Prostate gland (tissue), 2 donors: ENCODE measurements at regions not wholly inside any gene's neighbourhood (a gene's known extent, or its start where the extent isn't known, plus 50 kb on each side); places are given as distances from the start of the nearest gene placed in this dataset.

Experiments
- CTCF ChIP-seq, 4 experiments: fragments of 200-600 bp in 2 of 4; fragments of 450-650 bp in 2 of 4; sonication (generic) in 2 of 4; IDR thresholded peaks; 1 replicate in 3 of 4; 2 replicates in 1 of 4; pipeline ENCODE4 v1.5.1; 2016 to 2019; ENCODE audit warnings: antibody characterized with exemption in 4 of 4, mild to moderate bottlenecking in 2 of 4, moderate library complexity in 2 of 4
- POLR2AphosphoS5 ChIP-seq: sonication (generic); formaldehyde crosslinking; IDR thresholded peaks from one replicate; pipeline ENCODE4 v1.6.1; 2017; ENCODE audit warnings: antibody characterized with exemption

DNA sequence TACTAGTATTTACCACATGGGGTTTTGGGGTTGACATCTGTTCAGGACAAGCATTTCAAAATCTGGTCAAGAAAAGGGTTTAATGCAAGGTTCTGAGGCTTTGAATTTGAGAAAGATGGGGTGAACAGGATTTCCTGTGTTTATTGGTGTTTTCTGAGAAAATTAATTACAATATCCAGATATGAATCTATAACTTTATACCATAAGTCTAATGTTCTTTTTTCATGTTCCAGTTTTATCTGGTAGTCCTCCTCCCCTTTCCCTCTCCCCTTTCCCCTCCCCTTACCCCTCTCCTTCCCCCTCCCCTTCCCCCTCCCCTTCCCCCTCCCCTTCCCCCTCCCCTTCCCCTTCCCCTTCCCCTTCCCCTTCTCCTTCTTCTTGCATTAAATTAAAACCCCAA, 1518.2 kb upstream of the TMEFF2 start:
- no peak for TF ChIP-seq CTCF (IDR thresholded peaks at IDR 0.05)
- TF ChIP-seq POLR2AphosphoS5: no peak
